ENCODE measurements at regions not wholly inside any gene's neighbourhood (a gene's known extent, or its start where the extent isn't known, plus 50 kb on each side); places are given as distances from the start of the nearest gene placed in this dataset.

DNA sequence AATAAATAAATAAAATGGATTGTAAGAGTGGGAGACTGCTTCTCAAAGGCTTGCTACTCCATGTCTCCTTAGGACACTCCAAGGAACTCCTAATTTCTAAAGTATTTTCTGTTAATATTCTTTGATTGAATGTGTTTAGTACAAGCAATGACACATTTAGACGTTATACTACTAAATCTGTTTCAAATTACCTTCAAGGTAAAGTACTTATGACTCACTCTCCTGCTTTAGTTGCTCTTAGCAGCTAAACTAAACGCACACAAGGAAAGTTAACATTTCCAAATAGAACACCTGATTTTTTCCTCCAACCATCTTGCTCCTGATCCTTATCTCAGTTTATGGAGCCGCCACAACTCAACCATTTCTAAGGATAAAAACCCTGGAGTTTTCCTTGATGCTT, 969.8 kb upstream of the ADGRL4 start:
- no peak for DNase-seq (ENCODE audit: low read depth, low spot score)

- DNase-seq (ENCODE audit: low read depth, low spot score), result peak; percentile 15
Measured at GRCh38 chr1:79974659-79975058, 968.1 kb upstream of the ADGRL4 start.

DNA sequence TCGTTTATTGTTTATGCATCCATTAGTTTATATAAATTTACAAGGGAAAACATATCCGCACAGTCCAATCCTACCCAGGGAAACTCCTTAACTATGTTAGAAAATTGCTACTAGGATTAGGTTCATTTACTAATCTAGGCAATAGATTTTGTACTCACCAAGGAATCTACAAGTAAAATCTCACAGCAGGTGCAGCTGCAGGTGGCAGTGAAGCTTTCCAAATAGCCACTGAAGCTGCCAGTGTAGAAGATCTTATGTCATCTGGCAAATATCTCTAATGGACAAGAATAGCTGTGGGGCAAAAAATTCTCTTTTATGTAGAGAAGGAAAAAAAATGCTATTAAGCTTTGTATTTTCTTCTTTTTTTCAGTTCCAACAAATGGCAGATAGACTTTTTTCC, 963.4 kb upstream of the ADGRL4 start:
- DNase-seq (ENCODE audit: low read depth, low spot score), result no peak

DNA sequence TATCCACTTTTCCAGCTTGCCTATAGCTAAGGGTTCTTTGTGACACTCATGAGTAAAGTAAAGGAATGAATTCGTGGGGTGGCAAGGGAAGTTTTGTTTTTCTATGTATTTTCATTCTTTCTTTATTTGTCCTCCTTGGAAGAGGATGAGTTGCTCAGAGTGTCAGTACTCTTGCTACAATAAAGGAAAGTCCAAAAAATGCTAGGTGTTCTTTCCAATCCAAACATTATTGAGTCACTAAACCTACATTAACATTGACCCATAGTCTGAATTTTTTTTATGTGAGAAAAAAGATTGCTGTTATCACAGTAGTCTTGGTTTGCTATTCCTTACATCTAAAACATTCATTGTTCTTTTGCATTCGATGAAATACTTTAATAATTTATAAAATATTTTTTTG, 959.9 kb upstream of the ADGRL4 start:
- DNase-seq (ENCODE audit: low read depth, low spot score), result no peak

GRCh38 chr1:79959635-79960034, 953.1 kb upstream of the ADGRL4 start:
- DNase-seq (ENCODE audit: low read depth, low spot score), result no peak

GRCh38 chr1:79955966-79956365, 949.4 kb upstream of the ADGRL4 start:
- DNase-seq (ENCODE audit: low read depth, low spot score), result no peak

GRCh38 chr1:79950511-79950910, 944.0 kb upstream of the ADGRL4 start:
- no peak for DNase-seq (ENCODE audit: low read depth, low spot score)

GRCh38 chr1:79945391-79945790, 938.9 kb upstream of the ADGRL4 start:
- DNase-seq (ENCODE audit: low read depth, low spot score), result no peak

DNA sequence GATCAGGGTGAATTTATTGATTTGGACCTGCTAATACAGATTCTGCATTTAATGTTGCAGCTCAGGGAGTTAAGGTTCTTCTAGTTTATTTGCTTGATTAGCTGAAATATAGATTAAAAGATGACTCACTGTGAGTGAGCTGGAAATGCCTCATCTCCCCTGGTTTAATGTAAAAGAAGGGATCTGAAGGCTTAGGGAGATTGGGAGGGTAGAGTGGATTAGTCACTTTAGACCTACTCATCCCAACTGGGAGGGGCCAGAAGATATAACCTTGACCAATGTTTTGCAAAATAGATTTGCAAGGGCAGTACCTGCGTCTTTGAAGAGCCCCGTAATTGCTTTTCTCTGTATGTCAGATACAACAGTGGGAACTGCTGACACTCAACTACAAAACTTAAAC, 922.8 kb upstream of the ADGRL4 start:
- DNase-seq (ENCODE audit: low read depth, low spot score), result no peak

- DNase-seq (ENCODE audit: low read depth, low spot score), result peak; percentile 7
Measured at GRCh38 chr1:79928901-79929300, 922.4 kb upstream of the ADGRL4 start.

GRCh38 chr1:79920960-79921669, 914.6 kb upstream of the ADGRL4 start:
- no peak for DNase-seq (ENCODE audit: low read depth, low spot score)

DNA sequence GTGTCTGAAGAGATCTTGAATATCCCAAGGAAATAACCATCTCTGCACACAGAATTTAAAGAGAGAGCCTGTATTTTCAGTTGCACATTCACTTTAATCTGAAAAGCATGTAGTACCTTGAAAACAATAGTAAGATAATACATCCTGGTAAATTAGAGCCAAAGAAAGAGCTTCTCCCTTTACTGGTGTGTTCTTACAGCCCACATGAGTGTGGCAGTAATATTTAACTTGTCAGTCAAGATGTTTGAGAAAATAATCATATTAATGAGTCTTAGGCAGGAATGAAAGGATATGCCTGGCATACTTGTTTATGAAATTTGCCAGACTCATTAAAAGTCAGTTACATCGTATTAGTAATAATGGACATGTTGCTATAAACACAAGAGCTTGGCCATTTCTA, 908.4 kb upstream of the ADGRL4 start:
- no peak for DNase-seq (ENCODE audit: low read depth, low spot score)

- no peak for DNase-seq (ENCODE audit: low read depth, low spot score)
Measured at GRCh38 chr1:79912813-79913212, 906.3 kb upstream of the ADGRL4 start.

DNA sequence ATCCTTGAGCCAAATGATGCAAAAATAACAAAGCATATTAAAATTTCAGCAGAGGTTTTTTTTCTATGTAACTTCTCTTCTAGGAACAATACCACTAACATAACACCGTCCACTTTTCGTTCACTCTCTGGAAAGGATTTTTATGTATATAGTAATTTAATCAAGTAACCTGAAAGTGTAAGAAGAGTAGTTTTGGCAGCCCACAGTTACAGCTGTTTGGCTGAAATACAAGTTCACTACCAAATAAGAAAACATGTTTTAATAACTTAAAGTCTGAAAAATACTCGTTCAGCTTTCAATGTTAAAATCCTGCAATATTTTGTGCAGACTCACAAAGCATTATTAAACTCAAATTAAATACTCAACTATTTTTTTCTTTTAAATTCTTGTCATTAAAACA, 896.8 kb upstream of the ADGRL4 start:
- DNase-seq (ENCODE audit: low read depth, low spot score), result no peak

GRCh38 chr1:79902418-79902817, 895.9 kb upstream of the ADGRL4 start:
- DNase-seq (ENCODE audit: low read depth, low spot score), result no peak

- DNase-seq (ENCODE audit: low read depth, low spot score), result no peak
Measured at GRCh38 chr1:79899914-79900313, 893.4 kb upstream of the ADGRL4 start.

- DNase-seq (ENCODE audit: low read depth, low spot score), result no peak
Measured at GRCh38 chr1:79896140-79896539, 889.6 kb upstream of the ADGRL4 start.

DNA sequence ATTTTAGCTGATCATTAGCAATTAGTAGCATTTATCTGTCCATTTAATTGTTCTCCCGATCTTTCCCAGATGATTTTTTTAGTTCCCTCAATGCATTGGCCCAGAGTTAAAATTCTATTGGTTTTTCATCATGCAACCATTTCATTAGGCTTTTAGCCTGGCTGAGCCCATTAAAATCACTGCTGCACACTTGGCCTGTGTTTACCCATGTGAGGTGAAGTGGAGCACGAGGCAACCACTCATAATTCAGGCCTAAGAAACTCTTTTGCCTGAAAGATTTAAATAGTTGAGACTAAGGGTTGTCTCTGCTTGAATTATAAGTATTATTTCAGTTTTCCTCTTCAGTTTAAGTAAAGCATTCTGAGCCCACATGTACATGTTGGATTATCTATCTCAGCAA, 889.0 kb upstream of the ADGRL4 start:
- no peak for DNase-seq (ENCODE audit: low read depth, low spot score)

- peak; percentile 18 for DNase-seq (ENCODE audit: low read depth, low spot score)
Measured at GRCh38 chr1:79894129-79894528, 887.6 kb upstream of the ADGRL4 start.

- DNase-seq (ENCODE audit: low read depth, low spot score), result no peak
Measured at GRCh38 chr1:79887059-79887458, 880.5 kb upstream of the ADGRL4 start.

GRCh38 chr1:79885101-79885500, 878.6 kb upstream of the ADGRL4 start:
- no peak for DNase-seq (ENCODE audit: low read depth, low spot score)

DNA sequence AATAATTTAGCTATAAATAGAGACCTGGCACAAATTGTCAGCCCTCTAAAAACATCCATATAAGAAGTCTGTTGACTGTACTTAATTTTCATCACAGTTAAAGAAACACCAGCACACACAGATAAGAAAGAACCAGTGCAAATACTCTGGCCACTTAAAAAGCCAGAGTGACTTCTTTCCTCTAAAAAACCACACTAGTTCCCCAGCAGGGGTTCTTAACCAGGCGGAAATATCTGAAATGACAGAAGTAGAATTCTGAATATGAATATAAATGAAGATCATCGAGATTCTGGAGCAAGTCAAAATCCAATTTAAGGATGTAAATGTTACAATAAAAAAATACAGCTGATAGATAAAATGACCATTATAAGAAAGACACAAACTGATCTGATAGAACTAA, 870.6 kb upstream of the ADGRL4 start:
- no peak for DNase-seq (ENCODE audit: low read depth, low spot score)

DNA sequence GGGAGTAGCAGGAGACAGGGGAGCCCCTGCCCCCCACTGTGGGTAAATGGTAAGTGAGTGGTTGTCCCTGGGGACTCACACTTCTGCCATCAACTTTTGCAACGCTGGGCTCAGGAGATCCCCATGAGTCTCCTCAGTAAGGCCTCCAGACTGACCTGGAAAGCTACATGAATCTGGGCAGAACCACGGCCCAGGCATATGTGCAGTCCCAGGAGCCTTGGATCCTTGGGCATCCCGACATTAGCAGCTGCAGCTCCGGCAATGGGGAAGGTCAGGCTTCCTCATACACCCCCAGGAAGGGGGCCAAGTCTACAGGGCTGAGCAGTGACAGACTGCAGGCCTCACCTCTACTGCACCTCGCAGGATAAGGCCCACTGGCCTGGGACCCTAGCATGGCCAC, 868.7 kb upstream of the ADGRL4 start:
- DNase-seq (ENCODE audit: low read depth, low spot score), result no peak

DNA sequence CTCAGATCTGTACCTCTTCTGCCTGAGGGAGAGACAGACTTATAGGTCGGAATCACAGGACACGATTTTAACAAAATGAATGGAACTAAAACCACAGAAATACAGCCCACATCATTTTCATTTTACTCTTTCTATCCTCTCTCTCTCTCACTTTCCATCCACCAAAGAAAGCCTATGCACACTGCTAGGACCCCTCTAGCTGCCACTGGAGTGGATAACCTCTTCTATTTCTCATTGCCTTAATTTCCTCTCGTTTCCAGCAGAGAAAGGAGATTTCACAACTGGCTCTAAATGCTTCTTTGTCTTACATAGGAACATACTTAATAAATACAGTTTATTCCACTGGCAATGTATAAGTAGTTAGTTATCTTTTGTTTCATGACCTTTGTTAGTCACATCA, 867.8 kb upstream of the ADGRL4 start:
- DNase-seq (ENCODE audit: low read depth, low spot score), result no peak

All from ELF-1 (cell line).